Keratinocyte (primary cell): ENCODE measurements at regions not wholly inside any gene's neighbourhood (a gene's known extent, or its start where the extent isn't known, plus 50 kb on each side); places are given as distances from the start of the nearest gene placed in this dataset.

Source experiments
- DNase-seq: peaks from one replicate; pipeline ENCODE4 v3.0.0-alpha.2; 2011; ENCODE audit warnings: low read depth, missing footprints, low spot score
- FAIRE-seq: peaks from 2 replicates; lab custom pipeline; 2011; peaks lifted over from hg19 to GRCh38; lab: Jason Lieb, UNC
- H2AFZ ChIP-seq: 2 replicates; pipeline ENCODE4 v1.6.0; 2012; ENCODE audit warnings: low read length, control low read depth, inconsistent platforms; ENCODE audit not compliant: control insufficient read depth
- H3K27ac ChIP-seq: 2 replicates; pipeline ENCODE4 v1.5.1; 2011; ENCODE audit warnings: low read length; ENCODE audit not compliant: control insufficient read depth, insufficient read depth
- H3K27me3 ChIP-seq: 3 replicates; pipeline ENCODE4 v1.6.0; 2011; ENCODE audit warnings: low read length; ENCODE audit not compliant: control insufficient read depth, insufficient read depth; ENCODE audit errors: extremely low read depth
- H3K36me3 ChIP-seq, 2 experiments: 2 replicates in 1 of 2; 3 replicates in 1 of 2; pipeline ENCODE4 v1.5.1; 2011; ENCODE audit warnings: low read length in 2 of 2, mild to moderate bottlenecking in 1 of 2; ENCODE audit not compliant: control insufficient read depth in 2 of 2, insufficient read depth in 2 of 2; ENCODE audit errors: extremely low read depth in 1 of 2
- H3K4me1 ChIP-seq: 3 replicates; pipeline ENCODE4 v1.5.1; 2011; ENCODE audit warnings: low read length; ENCODE audit not compliant: control insufficient read depth, insufficient read depth; ENCODE audit errors: extremely low read depth
- H3K4me2 ChIP-seq: 3 replicates; pipeline ENCODE4 v1.6.0; 2011; ENCODE audit warnings: low read depth, low read length; ENCODE audit not compliant: control insufficient read depth, insufficient read depth; ENCODE audit errors: extremely low read depth
- H3K4me3 ChIP-seq, 3 experiments: fragments of 200-600 bp in 1 of 3; sonication (generic) in 1 of 3; 2 replicates in 2 of 3; 3 replicates in 1 of 3; pipeline ENCODE4 v1.5.1; 2011 to 2016; ENCODE audit warnings: low read length in 3 of 3, mild to moderate bottlenecking in 3 of 3, control low read depth in 2 of 3, inconsistent platforms in 1 of 3, low read depth in 1 of 3, mixed read lengths in 1 of 3, mixed run types in 1 of 3, moderate library complexity in 1 of 3; ENCODE audit not compliant: control insufficient read depth in 2 of 3, insufficient read depth in 2 of 3; ENCODE audit errors: extremely low read depth in 1 of 3
- H3K79me2 ChIP-seq: 2 replicates; pipeline ENCODE4 v1.6.0; 2012; ENCODE audit warnings: low read length; ENCODE audit not compliant: control insufficient read depth, insufficient read depth
- H3K9ac ChIP-seq: 3 replicates; pipeline ENCODE4 v1.6.0; 2011; ENCODE audit warnings: low read length; ENCODE audit not compliant: control insufficient read depth, insufficient read depth; ENCODE audit errors: extremely low read depth
- H3K9me1 ChIP-seq: 3 replicates; pipeline ENCODE4 v1.6.0; 2011; ENCODE audit warnings: low read length; ENCODE audit not compliant: control insufficient read depth, insufficient read depth; ENCODE audit errors: extremely low read depth
- H3K9me3 ChIP-seq: 2 replicates; pipeline ENCODE4 v1.5.1; 2012; ENCODE audit warnings: low read depth, low read length; ENCODE audit not compliant: control insufficient read depth
- H4K20me1 ChIP-seq: 3 replicates; pipeline ENCODE4 v1.6.0; 2011; ENCODE audit warnings: low read length; ENCODE audit not compliant: control insufficient read depth, insufficient read depth; ENCODE audit errors: extremely low read depth
- CTCF ChIP-seq, 3 experiments: IDR thresholded peaks in 1 of 3; conservative IDR thresholded peaks in 1 of 3; optimal IDR thresholded peaks in 1 of 3; 2 replicates in 2 of 3; 3 replicates in 1 of 3; pipeline versions ENCODE3 to v1.5.1; 2011; ENCODE audit warnings: low read length in 3 of 3, mild to moderate bottlenecking in 3 of 3, moderate library complexity in 2 of 3, control low read depth in 1 of 3, inconsistent platforms in 1 of 3; ENCODE audit not compliant: insufficient read depth in 2 of 3; ENCODE audit errors: extremely low read depth in 1 of 3
- EZH2 ChIP-seq: IDR thresholded peaks from one replicate; pipeline ENCODE4 v1.6.1; 2012; ENCODE audit warnings: inconsistent platforms, mild to moderate bottlenecking, low read length, moderate library complexity
- dilution Hi-C: fragments of 300-500 bp; cut with MboI; formaldehyde crosslinking; loops from one replicate; pipeline ENCODE4 v1.7.0; 2020; ENCODE audit warnings: low sequenced_read_pairs; ENCODE audit not compliant: extremely low pct_ligation_motif_present

GRCh38 chr15:59867086-59867855 is 136.8 kb upstream of the FOXB1 start:
- dilution Hi-C loops, result no loop called here

DNA sequence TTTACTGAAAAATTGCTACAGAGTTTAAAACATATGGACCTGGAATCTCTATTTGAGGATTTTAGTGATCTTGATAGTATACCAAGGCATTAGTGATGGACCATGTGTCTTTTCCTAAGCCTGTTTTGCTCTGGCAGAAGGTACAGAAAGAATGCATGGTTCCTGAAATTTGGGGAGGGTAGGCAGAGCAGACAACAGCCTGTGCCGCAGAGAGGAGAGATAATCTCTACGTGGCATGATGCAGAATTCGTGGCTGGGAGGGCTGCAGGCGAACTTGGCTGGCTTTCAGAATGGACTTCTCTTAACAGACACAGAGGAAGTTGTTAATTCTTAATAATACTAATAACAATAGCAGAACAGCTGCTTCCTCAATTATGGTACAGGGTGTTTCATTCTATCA is 137.5 kb upstream of the FOXB1 start:
- H3K79me2 ChIP-seq, result no peaks in the 10 kb centered on the region
- H3K9me3 ChIP-seq, result no peaks in the 10 kb centered on the region
- dilution Hi-C loops, result no loop called here
- no peak overlapping the region for H3K4me3 ChIP-seq
- FAIRE-seq (no peak), DNase-seq (no peak)
- H4K20me1 ChIP-seq, result no peaks in the 10 kb centered on the region
- no peak for TF ChIP-seq EZH2
- TF ChIP-seq CTCF (optimal IDR thresholded peaks at IDR 0.05 in 1 of 3, IDR thresholded peaks at IDR 0.05 in 1 of 3, conservative IDR thresholded peaks at IDR 0.05 in 1 of 3; ENCODE audit: extremely low read depth in 1 of 3, insufficient read depth in 2 of 3, low read length in 3 of 3), result no peak
- no peaks in the 10 kb centered on the region for H3K4me1 ChIP-seq
- no peaks in the 10 kb centered on the region for H3K9me1 ChIP-seq
- H3K36me3 ChIP-seq, result no peaks in the 10 kb centered on the region
- H3K27me3 ChIP-seq, result peaks cover under 1% of the 10 kb centered on the region
- no peak overlapping the region for H3K27ac ChIP-seq
- H3K9ac ChIP-seq, result no peak overlapping the region
- no peak overlapping the region for H3K4me2 ChIP-seq
- no peak overlapping the region for H2AFZ ChIP-seq

More at GRCh38 chr15:59867086-59867855, 136.8 kb upstream of the FOXB1 start:
- TF ChIP-seq CTCF (optimal IDR thresholded peaks at IDR 0.05 in 1 of 3, IDR thresholded peaks at IDR 0.05 in 1 of 3, conservative IDR thresholded peaks at IDR 0.05 in 1 of 3; ENCODE audit: extremely low read depth in 1 of 3, insufficient read depth in 2 of 3, low read length in 3 of 3), result no peak
- no peak for TF ChIP-seq EZH2
- Histone ChIP-seq H3K27me3 (peaks cover 3% of the 10 kb centered on the region), H2AFZ (no peak overlapping the region), H3K4me3 (no peak overlapping the region), H3K4me2 (no peak overlapping the region), H3K4me1 (no peaks in the 10 kb centered on the region), H3K9me3 (no peaks in the 10 kb centered on the region), H3K79me2 (no peaks in the 10 kb centered on the region), H3K9ac (no peak overlapping the region), H4K20me1 (no peaks in the 10 kb centered on the region), H3K27ac (no peak overlapping the region), H3K36me3 (no peaks in the 10 kb centered on the region), H3K9me1 (no peaks in the 10 kb centered on the region)
- no peak for DNase-seq
- FAIRE-seq, result no peak
